Heart left ventricle (tissue), 13 donors: ENCODE measurements at regions not wholly inside any gene's neighbourhood (a gene's known extent, or its start where the extent isn't known, plus 50 kb on each side); places are given as distances from the start of the nearest gene placed in this dataset.

Source experiments
- CTCF ChIP-seq, 12 donors: fragments of 200-600 bp; sonication (generic) in 4 of 12; IDR thresholded peaks; one replicate each; pipeline versions ENCODE4 v1.5.0 to v1.8.0; 2018 to 2022; ENCODE audit warnings: antibody characterized with exemption in 12 of 12, mild to moderate bottlenecking in 5 of 12
- POLR2A ChIP-seq, 2 donors: fragments of 450-650 bp; IDR thresholded peaks; one replicate each; pipeline ENCODE4 v1.6.1; 2017; ENCODE audit warnings: antibody characterized with exemption in 2 of 2, mild to moderate bottlenecking in 2 of 2, moderate library complexity in 2 of 2
- donor health status: ischemic (EF 13 %, LVEDD 7.1; RV severe dilation, severe dysfunction).
- donor health status: DM: no; HTN: yes; CAD: no.
- donor health status: DM: no; HTN: no; CAD: no.
- donor health status: ischemic (EF 25% LVEDD 6.9; RV normal size, moderate dysfunction).
- donor health status: ischemic (EF 25% LVEDD 5.7; RV mildly dilated, moderate dysfunction).
- donor health status: ischemic (EF 35%, LVEDD 5.7; RV mildly dilated, moderate dysfunction).
- donor health status: nonischemic (EF 11% LVEDD 7.7; RV severe dilation, severe dysfunction).
- donor health status: DM: yes; HTN: yes; CAD: no.
- donor health status: PGD.
- donor health status: ischemic (EF 29% LVEDD 5.4; RV normal size, mild dysfunction).
- donor health status: nonischemic (EF 23%, LVEDD 6.1; RV moderate dilation, normal function).

DNA sequence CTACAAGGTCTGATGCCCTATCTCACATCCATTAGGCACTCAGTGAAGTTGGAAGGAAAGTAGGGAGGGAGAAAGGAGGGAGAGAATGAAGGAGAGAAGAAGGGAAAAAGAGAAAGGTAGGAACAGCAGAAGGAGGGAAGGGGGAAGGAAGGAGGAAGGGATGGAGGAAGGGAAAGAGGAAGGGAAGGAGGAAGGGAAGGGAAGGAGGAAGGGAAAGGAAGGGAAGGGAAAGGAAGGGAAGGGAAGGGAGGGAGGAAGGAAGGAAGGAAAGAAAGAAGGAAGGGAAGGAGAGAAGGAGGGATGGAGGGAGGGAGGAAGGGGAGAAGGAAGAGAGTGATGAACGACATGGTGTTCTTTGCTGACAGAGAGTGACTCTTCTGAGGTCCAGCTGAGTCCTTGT, 468.9 kb upstream of the MYT1L start:
- no peak for TF ChIP-seq CTCF (IDR thresholded peaks at IDR 0.05)
- no peak for TF ChIP-seq POLR2A (IDR thresholded peaks at IDR 0.05)
